Mucosa of stomach (tissue), 1 donor: ENCODE measurements at regions not wholly inside any gene's neighbourhood (a gene's known extent, or its start where the extent isn't known, plus 50 kb on each side); places are given as distances from the start of the nearest gene placed in this dataset.

Experiments
- H3K27me3 ChIP-seq: one replicate; pipeline ENCODE4 v1.7.0; 2013; ENCODE audit warnings: mild to moderate bottlenecking, low read length; ENCODE audit not compliant: control insufficient read depth, insufficient read depth
- H3K36me3 ChIP-seq: one replicate; pipeline ENCODE4 v1.7.0; 2013; ENCODE audit warnings: low read length; ENCODE audit not compliant: control insufficient read depth, insufficient read depth
- H3K4me1 ChIP-seq: one replicate; pipeline ENCODE4 v1.7.0; 2013; ENCODE audit warnings: mild to moderate bottlenecking, low read length; ENCODE audit not compliant: control insufficient read depth, insufficient read depth
- H3K4me3 ChIP-seq: one replicate; pipeline ENCODE4 v1.7.0; 2013; ENCODE audit warnings: low read length
- H3K9ac ChIP-seq: one replicate; pipeline ENCODE4 v1.7.0; 2013; ENCODE audit warnings: mild to moderate bottlenecking, low read length, moderate library complexity
- H3K9me3 ChIP-seq: one replicate; pipeline ENCODE4 v1.7.0; 2013; ENCODE audit warnings: mild to moderate bottlenecking, low read length, moderate library complexity; ENCODE audit not compliant: control insufficient read depth
- donor health status: Pancreatic carcinoma.

- Histone ChIP-seq H3K36me3 (no peaks in the 10 kb centered on the region), H3K27me3 (no peaks in the 10 kb centered on the region), H3K4me1 (no peaks in the 10 kb centered on the region), H3K4me3 (no peak overlapping the region), H3K9me3 (no peaks in the 10 kb centered on the region), H3K9ac (no peak overlapping the region)
These were observed 238.9 kb downstream of the ERMARD start for GRCh38 chr6:169990095-169991030.

GRCh38 chr6:169989594-169989993 is 238.2 kb downstream of the ERMARD start:
- Histone ChIP-seq H3K4me1 (no peaks in the 10 kb centered on the region), H3K9ac (no peak overlapping the region), H3K27me3 (no peaks in the 10 kb centered on the region), H3K36me3 (no peaks in the 10 kb centered on the region), H3K9me3 (no peaks in the 10 kb centered on the region), H3K4me3 (no peak overlapping the region)

DNA sequence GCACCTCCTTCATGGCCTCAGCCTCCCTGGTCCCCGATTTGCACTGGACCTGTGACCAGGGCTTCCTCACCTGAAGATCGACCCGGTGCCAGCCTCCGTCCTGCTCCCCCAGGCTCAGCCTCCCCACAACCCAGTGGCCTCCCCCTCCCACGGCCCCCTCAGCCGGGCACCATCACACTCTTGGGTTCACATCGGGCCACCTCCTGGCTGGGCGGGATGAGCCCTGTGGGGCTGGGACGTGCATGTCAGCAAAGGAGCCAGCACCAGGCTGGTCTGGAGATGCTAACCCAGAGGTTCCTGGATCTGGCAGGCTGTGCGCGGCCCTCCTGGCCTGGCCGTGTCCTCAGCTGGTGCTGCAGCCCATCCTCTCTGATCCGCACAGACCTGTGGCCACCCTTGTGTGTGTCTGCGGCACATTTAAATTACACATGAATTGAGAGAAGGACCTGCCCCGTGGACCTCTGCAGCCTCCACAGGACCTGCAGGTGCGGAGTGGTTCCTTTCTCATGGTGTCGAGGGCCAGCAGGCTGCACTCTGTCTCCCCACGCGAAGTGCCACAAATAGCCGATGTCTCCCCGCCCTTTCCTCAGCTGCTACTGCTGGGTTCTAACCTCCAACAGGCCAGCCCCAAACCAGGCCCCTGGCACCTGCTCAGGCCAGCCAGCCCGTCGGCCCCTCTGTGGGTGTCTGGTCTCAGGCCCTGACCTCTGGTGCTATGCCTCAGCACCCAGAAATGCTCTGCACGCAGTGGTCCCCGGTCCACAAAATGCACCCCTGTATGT is 237.5 kb downstream of the ERMARD start:
- Histone ChIP-seq H3K9me3 (no peaks in the 10 kb centered on the region), H3K36me3 (no peaks in the 10 kb centered on the region), H3K4me1 (no peaks in the 10 kb centered on the region), H3K4me3 (no peak overlapping the region), H3K9ac (no peak overlapping the region), H3K27me3 (no peaks in the 10 kb centered on the region)

GRCh38 chr6:169986848-169987498 is 235.6 kb downstream of the ERMARD start:
- Histone ChIP-seq H3K36me3 (no peaks in the 10 kb centered on the region), H3K4me3 (no peak overlapping the region), H3K4me1 (no peaks in the 10 kb centered on the region), H3K9me3 (no peaks in the 10 kb centered on the region), H3K9ac (no peak overlapping the region), H3K27me3 (no peaks in the 10 kb centered on the region)

DNA sequence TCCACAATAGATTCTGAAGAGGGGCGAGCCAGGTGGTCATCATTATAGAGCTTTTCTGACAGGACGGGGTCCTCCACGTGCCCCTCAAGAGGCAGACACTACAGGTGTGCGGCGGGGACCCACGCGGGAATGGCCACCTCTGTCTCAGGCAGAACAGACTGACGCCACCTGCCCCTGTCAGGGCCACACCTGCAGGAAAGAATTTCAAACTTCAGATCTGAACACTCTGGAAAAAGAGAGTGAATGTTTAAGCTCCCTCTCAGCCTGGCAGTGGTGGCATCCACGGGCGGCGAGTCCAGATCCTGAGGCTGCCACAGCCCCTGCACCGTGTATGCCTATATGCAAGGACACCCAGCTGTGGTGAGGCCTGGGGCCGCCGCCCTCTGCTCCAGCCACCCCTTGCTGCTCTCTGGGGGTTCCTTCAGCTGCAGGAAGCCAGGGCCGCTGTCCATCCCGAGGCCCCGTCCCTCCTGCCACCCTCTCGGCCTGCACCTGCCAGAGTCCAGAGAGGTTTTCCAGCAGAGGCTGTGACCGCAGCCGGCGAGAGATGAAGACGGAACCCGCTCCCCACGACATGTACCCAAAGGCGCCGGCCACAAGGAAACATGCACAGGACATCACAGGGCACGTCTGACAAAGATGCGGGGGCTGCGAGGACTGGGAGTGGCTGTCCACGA is 234.9 kb downstream of the ERMARD start:
- H3K36me3 ChIP-seq = no peaks in the 10 kb centered on the region
- no peak overlapping the region for H3K4me3 ChIP-seq
- no peak overlapping the region for H3K9ac ChIP-seq
- no peaks in the 10 kb centered on the region for H3K27me3 ChIP-seq
- no peaks in the 10 kb centered on the region for H3K4me1 ChIP-seq
- H3K9me3 ChIP-seq = no peaks in the 10 kb centered on the region

DNA sequence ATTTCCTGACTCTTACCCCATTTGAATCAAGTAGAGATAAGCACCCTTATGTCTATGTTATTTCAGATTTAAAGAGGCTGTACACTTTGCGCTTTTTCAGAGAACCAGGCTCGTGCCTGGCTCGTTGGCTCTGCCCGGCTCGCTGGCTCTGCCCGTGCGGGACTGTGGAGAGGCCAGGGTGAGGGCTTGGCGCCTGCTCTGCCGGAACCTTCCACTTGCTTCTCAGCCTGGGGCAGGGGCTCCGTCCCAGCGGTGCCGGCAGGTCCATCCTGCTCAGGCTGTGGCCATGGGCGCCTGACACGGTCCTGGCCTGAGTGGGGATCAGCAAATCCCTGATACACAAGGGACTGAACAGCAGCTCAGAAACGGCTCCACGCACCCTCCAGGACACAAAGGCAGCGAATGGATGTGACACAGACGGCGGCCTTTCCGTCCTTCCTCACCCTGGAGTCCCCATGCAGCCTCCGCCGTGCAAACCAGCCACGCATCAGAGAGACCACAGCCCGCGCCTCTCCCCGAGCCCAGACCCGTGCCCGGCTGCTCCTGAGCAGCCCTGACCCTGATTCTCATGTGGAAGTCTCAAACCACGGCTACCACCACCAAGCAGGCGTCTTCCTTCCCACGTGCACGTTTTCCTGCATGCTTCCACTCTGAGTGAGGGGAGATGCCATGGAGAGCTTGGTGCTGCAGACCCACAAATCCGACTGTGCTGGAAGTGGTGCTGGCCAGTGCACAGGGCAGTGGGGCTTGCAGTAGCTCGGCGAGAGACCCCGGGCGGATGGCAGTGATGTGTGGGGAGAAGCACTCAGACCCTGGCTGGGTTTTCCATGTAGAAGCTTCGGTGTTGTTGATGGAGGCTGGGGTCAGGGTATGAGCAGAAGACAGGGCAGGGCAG is 233.9 kb downstream of the ERMARD start:
- Histone ChIP-seq H3K27me3 (no peaks in the 10 kb centered on the region), H3K36me3 (no peaks in the 10 kb centered on the region), H3K4me1 (no peaks in the 10 kb centered on the region), H3K4me3 (no peak overlapping the region), H3K9ac (no peak overlapping the region), H3K9me3 (no peaks in the 10 kb centered on the region)

GRCh38 chr6:169984181-169985120 is 233.0 kb downstream of the ERMARD start:
- Histone ChIP-seq H3K9ac (no peak overlapping the region), H3K4me3 (no peak overlapping the region), H3K36me3 (no peaks in the 10 kb centered on the region), H3K27me3 (no peaks in the 10 kb centered on the region), H3K4me1 (no peaks in the 10 kb centered on the region), H3K9me3 (no peaks in the 10 kb centered on the region)

DNA sequence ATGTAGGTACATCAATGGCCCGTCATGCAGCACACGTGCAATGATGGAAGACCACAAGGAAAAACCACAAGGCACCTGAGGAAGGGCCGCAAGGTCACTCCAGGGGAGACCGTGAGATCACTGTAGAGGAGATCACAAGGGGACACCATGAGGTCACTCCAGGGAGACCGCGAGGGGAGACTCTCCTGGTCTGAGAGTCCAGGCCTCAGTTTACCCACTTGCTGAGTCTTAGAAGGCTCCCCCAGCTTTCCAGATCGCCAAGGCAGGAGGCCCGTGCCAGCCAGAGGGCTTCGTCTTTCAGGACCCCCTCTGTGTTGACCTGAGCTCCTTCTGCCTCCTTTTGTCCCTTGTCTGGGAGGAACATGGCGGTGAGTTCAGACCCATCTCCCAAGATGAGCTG is 232.2 kb downstream of the ERMARD start:
- no peak overlapping the region for H3K4me3 ChIP-seq
- H3K4me1 ChIP-seq = no peaks in the 10 kb centered on the region
- H3K27me3 ChIP-seq = no peaks in the 10 kb centered on the region
- H3K9ac ChIP-seq = no peak overlapping the region
- H3K36me3 ChIP-seq = no peaks in the 10 kb centered on the region
- H3K9me3 ChIP-seq = no peaks in the 10 kb centered on the region

GRCh38 chr6:169982461-169983386 is 231.3 kb downstream of the ERMARD start:
- Histone ChIP-seq H3K36me3 (no peaks in the 10 kb centered on the region), H3K9ac (no peak overlapping the region), H3K4me1 (no peaks in the 10 kb centered on the region), H3K4me3 (no peak overlapping the region), H3K9me3 (no peaks in the 10 kb centered on the region), H3K27me3 (no peaks in the 10 kb centered on the region)

- Histone ChIP-seq H3K4me1 (no peaks in the 10 kb centered on the region), H3K9me3 (no peaks in the 10 kb centered on the region), H3K27me3 (no peaks in the 10 kb centered on the region)
These were observed 230.5 kb downstream of the ERMARD start for GRCh38 chr6:169981969-169982368.

More at GRCh38 chr6:169981969-169982368, 230.5 kb downstream of the ERMARD start:
- Histone ChIP-seq H3K36me3 (no peaks in the 10 kb centered on the region), H3K9ac (no peak overlapping the region), H3K4me3 (no peak overlapping the region)
